ENCODE measurements at regions not wholly inside any gene's neighbourhood (a gene's known extent, or its start where the extent isn't known, plus 50 kb on each side); places are given as distances from the start of the nearest gene placed in this dataset.

DNA sequence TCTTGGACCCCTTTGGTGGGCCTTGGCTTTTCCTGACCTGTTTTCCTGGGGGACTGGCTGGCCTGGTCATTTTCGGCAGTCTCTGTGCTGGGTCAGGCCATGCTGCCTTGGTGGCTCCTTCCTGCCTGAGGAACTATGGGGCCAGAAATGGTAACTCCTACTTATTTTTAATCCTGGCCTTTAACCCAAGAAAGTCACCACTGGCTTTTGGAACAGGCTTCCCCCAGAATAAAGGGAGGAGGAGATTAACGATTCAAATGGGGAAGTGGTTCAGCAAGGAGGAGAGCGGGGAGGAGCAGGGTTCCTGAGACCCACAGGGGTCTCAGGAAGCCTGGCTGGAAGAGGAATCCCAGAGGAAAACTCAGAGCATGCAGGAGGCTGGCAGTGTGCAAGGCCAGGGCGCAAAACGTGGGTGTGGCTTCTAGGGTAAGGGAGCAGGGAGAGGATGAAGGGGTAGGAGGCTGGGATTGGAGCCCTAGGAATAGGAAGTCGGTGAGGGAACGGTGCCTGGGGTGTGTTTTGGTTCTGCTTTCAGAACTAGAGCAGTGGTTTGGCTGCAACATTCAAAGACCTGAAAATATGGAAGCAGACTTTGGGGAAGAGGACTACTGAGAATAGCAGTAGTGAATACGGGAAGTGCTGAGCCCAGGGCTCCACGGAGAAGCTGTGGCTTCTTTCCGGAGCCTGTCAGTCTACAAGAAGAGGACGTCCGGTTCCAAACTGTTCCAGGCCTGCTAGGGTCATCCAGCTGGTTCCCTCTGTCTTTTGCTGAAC, 271.1 kb upstream of the KLF4 start:
- Mint-ChIP-seq H3K9me3 (ENCODE audit: low read depth, unreplicated experiment) (no peaks in the 10 kb centered on the region), H3K4me1 (ENCODE audit: low read depth, unreplicated experiment) (peaks cover 11% of the 10 kb centered on the region), H3K36me3 (ENCODE audit: insufficient read depth, unreplicated experiment) (no peaks in the 10 kb centered on the region), H3K27ac (ENCODE audit: unreplicated experiment) (no peak overlapping the region), H3K27me3 (ENCODE audit: unreplicated experiment) (no peaks in the 10 kb centered on the region), H3K4me3 (ENCODE audit: low read depth, unreplicated experiment) (no peak overlapping the region)
- intact Hi-C loops (cut with micrococcal nuclease; ENCODE audit: unreplicated experiment) = no loop called here
- CTCF ChIA-PET = no interaction called here
- TF ChIP-seq, protein P1, sequence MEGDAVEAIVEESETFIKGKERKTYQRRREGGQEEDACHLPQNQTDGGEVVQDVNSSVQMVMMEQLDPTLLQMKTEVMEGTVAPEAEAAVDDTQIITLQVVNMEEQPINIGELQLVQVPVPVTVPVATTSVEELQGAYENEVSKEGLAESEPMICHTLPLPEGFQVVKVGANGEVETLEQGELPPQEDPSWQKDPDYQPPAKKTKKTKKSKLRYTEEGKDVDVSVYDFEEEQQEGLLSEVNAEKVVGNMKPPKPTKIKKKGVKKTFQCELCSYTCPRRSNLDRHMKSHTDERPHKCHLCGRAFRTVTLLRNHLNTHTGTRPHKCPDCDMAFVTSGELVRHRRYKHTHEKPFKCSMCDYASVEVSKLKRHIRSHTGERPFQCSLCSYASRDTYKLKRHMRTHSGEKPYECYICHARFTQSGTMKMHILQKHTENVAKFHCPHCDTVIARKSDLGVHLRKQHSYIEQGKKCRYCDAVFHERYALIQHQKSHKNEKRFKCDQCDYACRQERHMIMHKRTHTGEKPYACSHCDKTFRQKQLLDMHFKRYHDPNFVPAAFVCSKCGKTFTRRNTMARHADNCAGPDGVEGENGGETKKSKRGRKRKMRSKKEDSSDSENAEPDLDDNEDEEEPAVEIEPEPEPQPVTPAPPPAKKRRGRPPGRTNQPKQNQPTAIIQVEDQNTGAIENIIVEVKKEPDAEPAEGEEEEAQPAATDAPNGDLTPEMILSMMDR (IDR thresholded peaks at IDR 0.05; ENCODE audit: unreplicated experiment) = no peak
- DNase-seq = no peak
- no TSS peak for BruUV-seq (replicated peaks)

DNA sequence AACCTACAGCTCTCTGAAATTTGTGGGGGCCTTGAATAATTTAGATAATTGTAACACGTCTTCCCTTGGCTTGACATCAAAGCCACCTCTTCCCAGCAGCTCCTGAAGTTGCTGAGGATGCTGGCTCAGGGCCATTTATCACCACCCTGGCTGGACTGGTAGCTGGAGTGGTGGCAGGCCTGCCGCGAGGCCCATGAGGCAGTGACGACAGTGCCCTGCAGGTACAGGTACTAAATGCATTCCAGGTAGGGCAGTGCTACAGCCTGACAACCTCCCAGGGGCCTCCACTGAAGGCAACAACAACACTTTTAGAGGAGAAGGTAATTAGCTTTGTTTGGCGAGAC, 270.2 kb upstream of the KLF4 start:
- no peak overlapping the region for H3K4me3 Mint-ChIP-seq (ENCODE audit: low read depth, unreplicated experiment)
- CTCF ChIA-PET = no interaction called here
- intact Hi-C loops (cut with micrococcal nuclease; ENCODE audit: unreplicated experiment) = no loop called here

DNA sequence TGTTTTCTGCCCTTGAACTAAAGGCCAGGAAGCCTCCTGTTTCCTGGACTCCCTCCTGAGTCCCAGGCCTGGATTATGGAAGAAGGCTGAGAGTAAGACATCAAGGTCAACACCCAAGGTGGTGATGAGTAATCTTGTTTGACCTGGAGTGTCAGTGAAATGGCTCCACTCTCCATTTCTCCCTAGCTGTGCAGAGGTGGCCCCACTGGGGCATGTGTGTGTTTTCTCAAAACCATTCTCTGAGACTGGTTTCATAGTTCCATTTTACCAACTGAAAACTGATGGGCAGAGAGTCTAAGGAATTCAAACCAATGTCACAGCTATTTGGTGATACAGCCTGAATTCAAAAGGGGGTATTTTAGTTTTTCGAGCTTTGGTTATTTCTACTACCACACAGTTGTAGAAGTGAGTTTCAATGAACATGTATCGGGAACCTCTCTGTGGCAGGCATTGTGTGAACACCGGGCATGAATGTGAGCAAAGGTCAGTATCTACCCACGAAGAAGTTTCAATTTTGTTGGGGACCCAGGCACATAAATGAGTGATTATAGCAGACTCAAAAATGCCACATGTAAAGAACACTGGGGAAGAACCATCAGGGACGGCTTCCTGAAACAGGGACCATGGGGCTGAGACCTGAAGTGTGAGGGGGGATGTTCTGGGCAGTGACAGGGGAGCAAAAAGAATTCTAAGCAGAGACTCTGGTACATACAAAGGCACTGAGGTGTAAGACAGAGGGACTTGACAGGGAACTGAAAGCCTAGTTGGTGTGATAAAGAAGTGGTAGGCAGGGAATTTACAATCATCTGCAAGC, 269.6 kb upstream of the KLF4 start:
- CTCF ChIA-PET = no interaction called here
- Mint-ChIP-seq H3K27me3 (ENCODE audit: unreplicated experiment) (no peaks in the 10 kb centered on the region), H3K27ac (ENCODE audit: unreplicated experiment) (no peak overlapping the region), H3K36me3 (ENCODE audit: insufficient read depth, unreplicated experiment) (no peaks in the 10 kb centered on the region), H3K4me1 (ENCODE audit: low read depth, unreplicated experiment) (peaks cover 25% of the 10 kb centered on the region), H3K4me3 (ENCODE audit: low read depth, unreplicated experiment) (no peak overlapping the region), H3K9me3 (ENCODE audit: low read depth, unreplicated experiment) (no peaks in the 10 kb centered on the region)
- TF ChIP-seq, protein P1 (IDR thresholded peaks at IDR 0.05; ENCODE audit: unreplicated experiment) = no peak
- intact Hi-C loops (cut with micrococcal nuclease; ENCODE audit: unreplicated experiment) = no loop called here
- no peak for DNase-seq
- no TSS peak for BruUV-seq (replicated peaks)

More for the DNA sequence above, 270.2 kb upstream of the KLF4 start:
- no peak overlapping the region for H3K27ac Mint-ChIP-seq (ENCODE audit: unreplicated experiment)
- no peak for DNase-seq
- H3K4me1 Mint-ChIP-seq (ENCODE audit: low read depth, unreplicated experiment) = peaks cover 19% of the 10 kb centered on the region
- H3K9me3 Mint-ChIP-seq (ENCODE audit: low read depth, unreplicated experiment) = no peaks in the 10 kb centered on the region
- no peaks in the 10 kb centered on the region for H3K27me3 Mint-ChIP-seq (ENCODE audit: unreplicated experiment)
- H3K36me3 Mint-ChIP-seq (ENCODE audit: insufficient read depth, unreplicated experiment) = no peaks in the 10 kb centered on the region
- TF ChIP-seq, protein P1 (IDR thresholded peaks at IDR 0.05; ENCODE audit: unreplicated experiment) = no peak
- no TSS peak for BruUV-seq (replicated peaks)

DNA sequence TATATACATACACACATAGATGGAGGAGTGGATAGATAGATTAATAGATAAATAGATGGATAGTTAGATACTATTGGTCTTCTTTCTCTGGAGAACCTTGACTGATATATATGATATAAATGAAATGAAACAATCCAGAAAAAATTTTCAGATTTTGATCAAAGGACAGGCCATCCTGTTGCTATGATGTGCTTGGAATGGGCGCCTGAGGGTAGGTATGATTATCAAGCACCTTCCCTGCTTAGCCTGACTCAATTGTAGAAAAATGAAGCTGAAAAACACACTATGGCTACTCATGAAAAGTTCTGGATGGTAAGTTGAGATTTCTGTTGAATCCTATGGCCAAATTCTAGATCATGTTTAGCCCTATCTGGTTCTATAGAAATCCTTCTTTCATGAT, 266.5 kb upstream of the KLF4 start:
- Mint-ChIP-seq H3K27me3 (ENCODE audit: unreplicated experiment) (no peaks in the 10 kb centered on the region), H3K4me3 (ENCODE audit: low read depth, unreplicated experiment) (no peak overlapping the region), H3K9me3 (ENCODE audit: low read depth, unreplicated experiment) (no peaks in the 10 kb centered on the region), H3K27ac (ENCODE audit: unreplicated experiment) (peak overlapping the region; percentile 77), H3K36me3 (ENCODE audit: insufficient read depth, unreplicated experiment) (peaks cover 1% of the 10 kb centered on the region), H3K4me1 (ENCODE audit: low read depth, unreplicated experiment) (peaks cover 44% of the 10 kb centered on the region)
- no peak for DNase-seq
- TF ChIP-seq, protein P1 (IDR thresholded peaks at IDR 0.05; ENCODE audit: unreplicated experiment) = no peak
- no TSS peak for BruUV-seq (replicated peaks)
- CTCF ChIA-PET = interaction anchor here (0.6 kb wide), 1 partner anchor 26 kb away, joined by 3 read pairs; no protein-coding TSS in a partner anchor
- intact Hi-C loops (cut with micrococcal nuclease; ENCODE audit: unreplicated experiment) = no loop called here
